GM19193 (cell line): ENCODE measurements at regions not wholly inside any gene's neighbourhood (a gene's known extent, or its start where the extent isn't known, plus 50 kb on each side); places are given as distances from the start of the nearest gene placed in this dataset.

ENCODE experiments used
- POLR2A ChIP-seq: IDR thresholded peaks from 4 replicates; pipeline ENCODE4 v1.6.1; 2011; ENCODE audit not compliant: insufficient read depth, insufficient read length; ENCODE audit errors: extremely low read depth

- no peak for TF ChIP-seq POLR2A
These were observed 245.0 kb upstream of the MGAT5 start for GRCh38 chr2:134008837-134009236.

DNA sequence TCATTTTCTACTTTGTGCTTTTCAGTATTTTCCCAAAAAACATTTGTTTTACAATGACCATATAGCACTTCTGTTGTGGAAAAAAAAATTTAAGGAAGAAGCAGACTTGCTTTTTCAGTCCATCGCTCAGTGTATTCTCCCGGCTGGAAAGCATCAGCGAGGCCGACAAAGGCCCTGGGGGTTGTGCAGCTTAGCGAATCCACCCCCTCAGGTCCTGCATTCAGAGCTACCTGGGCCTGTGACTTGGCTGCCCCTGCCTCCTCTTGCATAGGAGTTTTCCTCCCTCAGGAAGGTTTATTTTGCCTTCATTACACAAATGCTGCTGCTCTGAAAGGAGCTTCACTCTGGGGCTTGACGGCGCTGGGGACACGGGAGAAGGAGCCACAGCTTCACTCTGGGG is 244.4 kb upstream of the MGAT5 start:
- no peak for TF ChIP-seq POLR2A

GRCh38 chr2:134011936-134012586 is 241.8 kb upstream of the MGAT5 start:
- no peak for TF ChIP-seq POLR2A

DNA sequence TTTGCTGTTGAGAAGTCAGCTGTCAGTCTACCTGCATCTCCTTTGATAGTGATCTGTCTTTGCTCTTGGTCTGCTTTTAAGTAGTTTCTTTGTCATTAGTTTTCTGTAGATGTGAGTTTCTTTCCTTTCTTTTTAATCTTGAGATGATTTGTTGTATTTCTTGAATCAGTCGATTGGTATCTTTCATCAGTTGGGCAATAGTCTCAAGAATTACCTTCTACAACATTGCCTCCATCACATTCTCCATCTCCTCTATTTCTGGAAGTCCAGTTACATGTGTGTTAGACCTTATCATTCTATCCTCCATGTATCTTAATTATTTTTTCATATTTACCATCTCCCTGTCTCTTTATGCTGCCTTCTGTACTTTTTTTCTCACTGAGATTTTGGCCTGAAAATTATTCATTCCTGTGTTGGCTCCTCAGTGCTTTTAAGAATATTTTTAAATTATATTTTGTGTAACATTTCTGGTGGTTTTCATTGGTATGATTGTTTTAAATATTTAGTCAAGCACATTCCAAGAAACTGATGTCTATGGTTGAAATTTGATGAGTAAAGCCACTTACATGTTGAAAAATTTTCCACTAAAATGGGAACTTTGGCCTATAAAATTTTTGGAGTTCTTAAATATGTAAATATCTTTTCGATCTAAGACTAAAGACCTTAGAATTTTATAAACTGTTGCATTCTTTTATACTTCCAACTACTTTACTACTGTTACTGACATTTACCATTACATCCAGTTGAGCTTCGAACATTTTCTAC is 239.5 kb upstream of the MGAT5 start:
- no peak for TF ChIP-seq POLR2A

DNA sequence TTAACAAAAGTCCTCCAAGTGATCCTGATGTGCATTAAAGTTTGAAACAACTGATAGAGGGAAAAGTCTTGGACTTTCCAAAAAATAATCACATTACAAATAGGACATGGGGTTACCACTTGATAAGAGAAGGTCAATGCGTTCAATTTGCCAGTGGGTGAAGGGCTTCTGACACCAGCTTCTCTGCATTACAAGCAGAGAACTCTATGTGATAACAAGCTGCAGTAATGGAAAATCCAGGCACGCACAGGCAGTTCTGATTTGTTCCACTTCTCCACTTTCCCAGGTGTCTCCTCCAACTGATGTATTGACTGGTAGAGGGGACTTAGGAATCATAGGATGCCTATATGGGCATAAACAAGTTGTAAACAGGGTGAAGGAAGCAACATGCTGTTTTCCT is 234.0 kb upstream of the MGAT5 start:
- TF ChIP-seq POLR2A: no peak

- no peak for TF ChIP-seq POLR2A
These were observed 233.3 kb upstream of the MGAT5 start for GRCh38 chr2:134020608-134021007.

GRCh38 chr2:134021830-134022524 is 231.9 kb upstream of the MGAT5 start:
- no peak for TF ChIP-seq POLR2A

DNA sequence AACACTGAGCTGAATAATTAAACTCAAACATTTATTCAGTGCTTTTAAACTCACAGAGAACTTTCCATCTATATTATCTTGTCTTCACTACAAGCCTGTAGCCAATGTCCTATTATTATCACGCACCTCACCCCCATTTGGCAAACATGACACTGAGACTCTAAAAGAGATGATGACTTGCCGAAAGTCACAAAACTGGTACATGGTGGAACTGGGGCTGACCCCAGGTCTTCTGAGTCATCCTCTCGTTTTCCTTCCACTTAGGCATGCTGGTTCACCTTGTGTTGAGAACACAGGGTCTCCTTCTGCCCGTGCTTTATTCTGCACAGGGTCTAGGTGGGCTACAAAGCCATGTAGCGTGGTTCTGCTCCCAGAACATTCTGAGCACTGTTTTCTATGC is 230.0 kb upstream of the MGAT5 start:
- no peak for TF ChIP-seq POLR2A

DNA sequence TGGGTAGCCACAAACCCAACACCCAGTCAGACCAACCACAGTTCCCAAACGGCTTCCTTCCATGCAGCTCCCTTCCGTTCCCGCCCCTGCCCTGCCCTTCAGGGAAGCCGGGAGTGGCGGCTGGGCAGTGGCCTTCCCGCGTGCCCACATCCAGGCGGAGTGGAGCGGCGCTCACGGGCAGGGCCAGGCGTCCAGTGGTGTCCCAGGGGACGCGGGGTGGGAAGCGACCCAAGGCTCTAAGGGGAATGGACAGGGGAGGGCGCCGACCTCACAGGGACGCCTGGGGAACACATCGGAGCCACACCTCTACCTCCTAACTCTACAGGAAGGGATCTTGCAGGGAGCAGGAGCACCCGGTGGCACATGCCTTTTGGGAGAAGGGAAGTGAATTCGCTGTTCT is 225.9 kb upstream of the MGAT5 start:
- no peak for TF ChIP-seq POLR2A

DNA sequence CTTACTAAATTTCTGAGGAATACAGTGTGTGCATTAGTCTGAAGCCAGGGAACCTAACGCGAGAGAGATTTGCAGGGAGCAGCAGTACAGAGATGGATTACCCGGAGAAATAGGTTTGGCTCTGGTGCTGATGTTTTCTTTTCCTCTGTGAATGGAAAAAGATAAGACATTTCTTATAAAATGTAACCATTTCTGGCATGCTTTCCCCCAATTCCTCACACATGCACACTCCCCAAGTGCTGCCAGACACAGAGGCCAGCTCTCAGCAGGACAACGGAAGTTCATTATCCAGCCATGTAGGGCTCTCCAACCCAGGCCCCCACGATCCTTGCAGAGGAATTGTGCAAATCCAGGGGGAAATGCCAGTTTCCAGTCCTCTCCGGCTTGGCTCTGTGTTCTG is 224.5 kb upstream of the MGAT5 start:
- TF ChIP-seq POLR2A: no peak

GRCh38 chr2:134031539-134031938 is 222.3 kb upstream of the MGAT5 start:
- no peak for TF ChIP-seq POLR2A

DNA sequence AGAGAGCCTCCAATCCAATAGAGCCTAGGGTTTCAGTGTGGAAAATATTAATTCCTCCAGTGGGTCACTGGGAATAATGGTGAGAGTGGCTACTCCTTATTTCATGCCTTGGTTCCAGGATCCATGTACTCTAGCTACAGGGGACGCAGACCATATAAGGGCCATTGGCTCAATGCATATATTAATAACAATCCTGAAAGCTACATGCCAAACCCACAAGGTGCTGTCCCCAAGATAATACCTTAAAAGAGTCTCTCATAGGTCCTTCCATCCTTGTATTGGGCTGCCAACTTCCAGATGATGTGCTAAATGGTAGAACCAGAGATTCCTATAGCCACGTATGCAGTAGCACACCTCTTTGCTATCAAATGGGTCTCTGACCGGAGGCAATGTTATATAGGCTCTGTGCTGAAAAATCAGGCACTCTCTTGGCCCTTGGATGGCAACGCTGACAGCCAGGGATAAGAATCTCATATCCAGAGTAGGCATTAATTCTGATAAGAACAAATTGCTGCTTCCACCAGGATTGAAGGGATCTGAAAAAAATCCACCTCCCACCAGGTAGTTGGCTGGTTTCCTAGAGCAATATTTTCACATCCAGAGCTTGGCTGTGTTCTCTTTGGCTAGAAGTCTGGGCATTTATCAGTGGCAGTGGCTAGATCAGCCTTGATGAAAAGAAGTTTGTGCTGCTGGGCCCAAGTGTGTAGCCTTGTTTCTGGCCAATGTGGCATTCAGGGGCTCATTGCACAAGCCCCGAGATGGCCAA is 218.1 kb upstream of the MGAT5 start:
- TF ChIP-seq POLR2A: no peak

- no peak for TF ChIP-seq POLR2A
These were observed 213.8 kb upstream of the MGAT5 start for GRCh38 chr2:134039912-134040581.

DNA sequence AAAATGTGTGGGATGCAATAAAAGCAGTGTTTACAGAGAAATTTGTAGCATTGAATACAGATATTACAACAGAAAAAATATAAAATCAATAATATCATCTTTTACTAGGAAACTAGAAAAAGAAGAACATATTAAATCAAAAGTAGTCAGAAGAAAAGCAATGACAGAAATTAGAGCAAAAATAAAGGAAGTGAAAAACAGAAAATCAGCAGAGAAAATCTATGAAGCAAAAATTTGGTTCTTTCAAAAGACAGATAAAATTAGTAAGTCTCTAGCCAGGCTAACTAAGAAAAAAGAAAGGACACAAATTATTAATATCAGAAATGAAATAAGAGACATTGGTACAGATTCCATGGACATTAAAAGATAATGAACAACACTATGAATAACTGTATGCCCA is 212.0 kb upstream of the MGAT5 start:
- no peak for TF ChIP-seq POLR2A

- no peak for TF ChIP-seq POLR2A
These were observed 201.7 kb upstream of the MGAT5 start for GRCh38 chr2:134052173-134052572.
